Neutrophil (primary cell): ENCODE measurements at regions not wholly inside any gene's neighbourhood (a gene's known extent, or its start where the extent isn't known, plus 50 kb on each side); places are given as distances from the start of the nearest gene placed in this dataset.

ENCODE experiments used
- H3K27ac ChIP-seq: fragments of 200-600 bp; sonication (generic); 2 replicates; pipeline ENCODE4 v1.5.1; 2016; ENCODE audit warnings: mild to moderate bottlenecking, moderate library complexity
- H3K27me3 ChIP-seq: fragments of 200-600 bp; sonication (generic); 2 replicates; pipeline ENCODE4 v1.6.0; 2016; ENCODE audit warnings: mild to moderate bottlenecking
- H3K36me3 ChIP-seq: fragments of 200-600 bp; sonication (generic); 2 replicates; pipeline ENCODE4 v1.5.1; 2017
- H3K4me1 ChIP-seq, 2 experiments: fragments of 200-600 bp in 1 of 2; sonication (generic) in 1 of 2; 1 replicate in 1 of 2; 2 replicates in 1 of 2; pipeline versions ENCODE4 v1.5.1 to v1.6.1; 2013 to 2016; ENCODE audit warnings: low read depth in 1 of 2, low read length in 1 of 2, mild to moderate bottlenecking in 1 of 2, moderate library complexity in 1 of 2; ENCODE audit not compliant: control insufficient read depth in 1 of 2, insufficient read depth in 1 of 2
- H3K4me3 ChIP-seq, 2 experiments: fragments of 200-600 bp in 1 of 2; sonication (generic) in 1 of 2; 1 replicate in 1 of 2; 2 replicates in 1 of 2; pipeline ENCODE4 v1.5.1; 2013 to 2016; ENCODE audit warnings: low read depth in 1 of 2, low read length in 1 of 2, mild to moderate bottlenecking in 1 of 2, moderate library complexity in 1 of 2
- H3K9me3 ChIP-seq: fragments of 200-600 bp; sonication (generic); 2 replicates; pipeline ENCODE4 v1.5.1; 2016
- CTCF ChIP-seq: fragments of 200-600 bp; sonication (generic); IDR thresholded peaks from 2 replicates; pipeline ENCODE4 v1.5.1; 2016; ENCODE audit warnings: antibody characterized with exemption

GRCh38 chr2:220000586-220000985 is 373.2 kb downstream of the SLC4A3 start:
- H3K27me3 ChIP-seq, result no peaks in the 10 kb centered on the region
- H3K4me3 ChIP-seq, result no peak overlapping the region
- H3K36me3 ChIP-seq, result no peaks in the 10 kb centered on the region
- TF ChIP-seq CTCF, result no peak
- H3K4me1 ChIP-seq, result no peaks in the 10 kb centered on the region
- H3K9me3 ChIP-seq, result no peaks in the 10 kb centered on the region
- no peak overlapping the region for H3K27ac ChIP-seq

- no peaks in the 10 kb centered on the region for H3K27me3 ChIP-seq
- no peak overlapping the region for H3K4me3 ChIP-seq
- no peaks in the 10 kb centered on the region for H3K4me1 ChIP-seq
- TF ChIP-seq CTCF, result no peak
- no peak overlapping the region for H3K27ac ChIP-seq
- H3K36me3 ChIP-seq, result no peaks in the 10 kb centered on the region
- H3K9me3 ChIP-seq, result no peaks in the 10 kb centered on the region
Measured at GRCh38 chr2:220001751-220002150, 374.3 kb downstream of the SLC4A3 start.

GRCh38 chr2:220002251-220002650 is 374.8 kb downstream of the SLC4A3 start:
- no peak for TF ChIP-seq CTCF
- H3K4me1 ChIP-seq, result no peaks in the 10 kb centered on the region
- H3K4me3 ChIP-seq, result no peak overlapping the region
- no peaks in the 10 kb centered on the region for H3K9me3 ChIP-seq
- H3K27ac ChIP-seq, result no peak overlapping the region
- no peaks in the 10 kb centered on the region for H3K36me3 ChIP-seq
- H3K27me3 ChIP-seq, result no peaks in the 10 kb centered on the region

- Histone ChIP-seq H3K27me3 (no peaks in the 10 kb centered on the region), H3K4me1 (no peaks in the 10 kb centered on the region), H3K36me3 (no peaks in the 10 kb centered on the region), H3K9me3 (no peaks in the 10 kb centered on the region), H3K27ac (no peak overlapping the region), H3K4me3 (no peak overlapping the region)
- TF ChIP-seq CTCF, result no peak
Measured at GRCh38 chr2:220002699-220003098, 375.3 kb downstream of the SLC4A3 start.

- TF ChIP-seq CTCF, result no peak
- Histone ChIP-seq H3K4me1 (no peaks in the 10 kb centered on the region), H3K36me3 (no peaks in the 10 kb centered on the region), H3K27ac (no peak overlapping the region), H3K4me3 (no peak overlapping the region), H3K9me3 (no peaks in the 10 kb centered on the region), H3K27me3 (no peaks in the 10 kb centered on the region)
Measured at GRCh38 chr2:220005362-220005761, 377.9 kb downstream of the SLC4A3 start.

- H3K27ac ChIP-seq, result no peak overlapping the region
- H3K36me3 ChIP-seq, result no peaks in the 10 kb centered on the region
- no peak for TF ChIP-seq CTCF
- no peaks in the 10 kb centered on the region for H3K4me1 ChIP-seq
- H3K9me3 ChIP-seq, result no peaks in the 10 kb centered on the region
- H3K27me3 ChIP-seq, result no peaks in the 10 kb centered on the region
- no peak overlapping the region for H3K4me3 ChIP-seq
Measured at GRCh38 chr2:220006152-220006621, 378.8 kb downstream of the SLC4A3 start.
